Stimulated activated effector memory CD8-positive, alpha-beta T cell treated with anti-CD3 and anti-CD28 coated beads, Interleukin-12 subunit alpha, Interleukin-12 subunit beta, amount 100 ng/mL, for 72 hours (primary cell): ENCODE measurements at regions not wholly inside any gene's neighbourhood (a gene's known extent, or its start where the extent isn't known, plus 50 kb on each side); places are given as distances from the start of the nearest gene placed in this dataset.

Experiments used
- ATAC-seq: fragments of 150-1000 bp; cut with Tn5 transposase; 2 replicates; pipeline ENCODE4 v1.10.0; 2021
- DNase-seq, 2 donors: peaks; one replicate each; pipeline ENCODE4 v3.0.0; 2021 to 2022; ENCODE audit warnings: low spot score in 2 of 2
- H3K27ac Mint-ChIP-seq: one replicate; pipeline ENCODE4 v1.8.0; 2022; ENCODE audit warnings: mild to moderate bottlenecking, mixed read lengths
- H3K36me3 Mint-ChIP-seq: one replicate; pipeline ENCODE4 v1.8.0; 2022; ENCODE audit warnings: mild to moderate bottlenecking, mixed read lengths
- H3K4me1 Mint-ChIP-seq: one replicate; pipeline ENCODE4 v1.8.0; 2022; ENCODE audit warnings: mixed read lengths
- H3K4me3 Mint-ChIP-seq: one replicate; pipeline ENCODE4 v1.8.0; 2022; ENCODE audit warnings: mild to moderate bottlenecking, mixed read lengths
- H3K9me3 Mint-ChIP-seq: one replicate; pipeline ENCODE4 v1.8.0; 2022; ENCODE audit warnings: mixed read lengths

GRCh38 chr5:114686356-114686755 is 324.5 kb downstream of the KCNN2 start:
- H3K9me3 Mint-ChIP-seq: peaks cover 8% of the 10 kb centered on the region
- no peak overlapping the region for H3K4me3 Mint-ChIP-seq
- no peak overlapping the region for H3K27ac Mint-ChIP-seq
- no peaks in the 10 kb centered on the region for H3K36me3 Mint-ChIP-seq
- DNase-seq (no peak), ATAC-seq (no peak)
- no peaks in the 10 kb centered on the region for H3K4me1 Mint-ChIP-seq

- ATAC-seq (no peak), DNase-seq (no peak)
- Mint-ChIP-seq H3K4me1 (no peaks in the 10 kb centered on the region), H3K4me3 (no peak overlapping the region), H3K36me3 (no peaks in the 10 kb centered on the region), H3K27ac (no peak overlapping the region), H3K9me3 (peaks cover 3% of the 10 kb centered on the region)
Observed at GRCh38 chr5:114678778-114679177, 316.9 kb downstream of the KCNN2 start.

GRCh38 chr5:114665551-114665950 is 303.7 kb downstream of the KCNN2 start:
- Mint-ChIP-seq H3K4me1 (no peaks in the 10 kb centered on the region), H3K27ac (no peak overlapping the region), H3K4me3 (no peak overlapping the region), H3K9me3 (peaks cover 22% of the 10 kb centered on the region), H3K36me3 (no peaks in the 10 kb centered on the region)
- DNase-seq (no peak), ATAC-seq (no peak)

- no peak for ATAC-seq
- H3K36me3 Mint-ChIP-seq: no peaks in the 10 kb centered on the region
- DNase-seq: no peak
- H3K4me3 Mint-ChIP-seq: no peak overlapping the region
- no peak overlapping the region for H3K27ac Mint-ChIP-seq
- peaks cover 12% of the 10 kb centered on the region for H3K9me3 Mint-ChIP-seq
- H3K4me1 Mint-ChIP-seq: no peaks in the 10 kb centered on the region
Observed at GRCh38 chr5:114660791-114661190, 298.9 kb downstream of the KCNN2 start.

DNA sequence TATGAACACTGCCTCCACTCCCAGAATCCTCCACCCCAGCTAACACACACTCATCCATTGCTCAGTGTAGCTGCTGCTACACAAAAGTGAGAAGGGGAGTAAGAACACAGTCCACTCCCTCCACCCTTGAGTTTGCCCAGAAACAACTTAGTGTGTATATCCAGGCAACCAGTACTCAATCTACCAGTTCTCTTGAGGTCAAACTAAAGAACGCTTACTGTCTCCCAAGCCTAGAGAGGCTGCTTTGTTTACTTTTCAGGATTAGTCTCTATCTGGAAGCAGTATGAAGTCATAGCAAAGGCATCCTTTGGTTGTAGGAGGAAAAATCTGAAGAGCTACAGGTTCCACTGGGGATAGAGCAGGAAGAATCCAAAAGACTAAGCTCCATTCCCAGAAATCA is 296.3 kb downstream of the KCNN2 start:
- ATAC-seq (no peak), DNase-seq (no peak)
- no peak overlapping the region for H3K4me3 Mint-ChIP-seq
- H3K4me1 Mint-ChIP-seq: no peaks in the 10 kb centered on the region
- H3K36me3 Mint-ChIP-seq: no peaks in the 10 kb centered on the region
- H3K9me3 Mint-ChIP-seq: peaks cover 12% of the 10 kb centered on the region
- H3K27ac Mint-ChIP-seq: no peak overlapping the region

DNA sequence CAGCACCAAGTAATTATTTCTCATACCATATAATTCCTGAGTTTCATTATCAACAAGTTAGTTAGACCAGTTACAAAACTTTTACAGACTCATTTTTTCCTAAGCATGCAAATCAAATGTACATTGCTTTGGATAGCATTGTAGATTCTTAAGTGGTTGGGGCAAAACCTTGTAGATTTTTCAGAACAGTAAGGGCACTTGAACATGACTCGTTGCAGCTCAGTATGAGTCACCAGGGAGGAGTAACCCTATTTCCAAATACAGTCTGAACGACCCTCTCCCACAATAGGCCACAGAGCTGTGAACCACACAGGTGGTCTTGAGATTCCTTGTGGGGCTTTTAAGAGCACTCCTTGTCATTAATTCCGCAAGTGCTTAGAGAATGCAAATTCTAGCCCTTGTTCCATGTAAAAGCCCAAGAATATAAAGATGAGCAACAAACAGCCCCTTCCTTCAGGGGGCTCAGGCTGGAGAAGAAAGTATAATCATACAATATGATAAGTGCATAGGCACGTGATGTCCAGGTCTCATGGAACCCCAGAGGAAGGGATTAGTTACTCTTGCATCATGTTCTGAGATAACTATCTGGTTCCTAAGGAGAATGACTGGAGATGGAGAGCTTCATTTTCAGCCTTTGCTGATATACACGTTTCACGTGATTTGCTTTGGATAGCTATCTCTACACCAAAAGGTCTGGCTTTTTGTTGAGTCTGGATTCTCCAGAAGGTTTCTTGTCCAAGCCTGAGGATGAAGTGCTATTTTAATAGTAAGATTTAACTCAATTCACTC is 295.7 kb downstream of the KCNN2 start:
- Mint-ChIP-seq H3K9me3 (peaks cover 10% of the 10 kb centered on the region), H3K27ac (no peak overlapping the region), H3K4me3 (no peak overlapping the region), H3K4me1 (no peaks in the 10 kb centered on the region), H3K36me3 (no peaks in the 10 kb centered on the region)
- ATAC-seq (no peak), DNase-seq (no peak)

GRCh38 chr5:114649878-114650277 is 288.0 kb downstream of the KCNN2 start:
- H3K4me3 Mint-ChIP-seq: no peak overlapping the region
- DNase-seq (no peak), ATAC-seq (no peak)
- H3K9me3 Mint-ChIP-seq: peaks cover 3% of the 10 kb centered on the region
- H3K27ac Mint-ChIP-seq: no peak overlapping the region
- no peaks in the 10 kb centered on the region for H3K36me3 Mint-ChIP-seq
- H3K4me1 Mint-ChIP-seq: no peaks in the 10 kb centered on the region

DNA sequence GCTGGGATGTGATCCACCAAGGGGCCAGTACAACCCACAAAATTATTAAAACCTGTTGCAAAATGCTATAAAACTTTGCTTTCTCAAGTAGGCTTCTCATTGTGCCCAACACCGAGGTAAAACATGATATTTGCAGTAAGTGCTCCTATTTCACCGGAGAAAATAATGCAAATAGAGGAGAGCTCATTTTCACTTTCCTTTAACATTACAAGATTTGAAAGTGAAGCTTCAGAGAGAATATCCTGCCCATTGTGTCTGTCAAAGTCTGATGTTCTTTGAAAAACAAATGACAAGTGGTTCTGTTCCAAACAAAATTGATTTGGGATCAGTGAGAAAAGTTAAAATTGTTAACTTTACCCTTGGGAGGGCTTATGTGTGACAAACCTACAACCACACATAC is 287.1 kb downstream of the KCNN2 start:
- ATAC-seq: no peak
- no peaks in the 10 kb centered on the region for H3K4me1 Mint-ChIP-seq
- no peak overlapping the region for H3K27ac Mint-ChIP-seq
- H3K4me3 Mint-ChIP-seq: no peak overlapping the region
- no peak for DNase-seq
- no peaks in the 10 kb centered on the region for H3K36me3 Mint-ChIP-seq
- peaks cover 2% of the 10 kb centered on the region for H3K9me3 Mint-ChIP-seq

- Mint-ChIP-seq H3K9me3 (peaks cover 3% of the 10 kb centered on the region), H3K4me3 (no peak overlapping the region), H3K4me1 (no peaks in the 10 kb centered on the region), H3K27ac (no peak overlapping the region), H3K36me3 (no peaks in the 10 kb centered on the region)
- no peak for ATAC-seq
- no peak for DNase-seq
Observed at GRCh38 chr5:114644576-114644975, 282.7 kb downstream of the KCNN2 start.

- no peaks in the 10 kb centered on the region for H3K36me3 Mint-ChIP-seq
- ATAC-seq (no peak), DNase-seq (no peak)
- no peak overlapping the region for H3K27ac Mint-ChIP-seq
- no peaks in the 10 kb centered on the region for H3K4me1 Mint-ChIP-seq
- H3K4me3 Mint-ChIP-seq: no peak overlapping the region
- peaks cover 3% of the 10 kb centered on the region for H3K9me3 Mint-ChIP-seq
Observed at GRCh38 chr5:114636271-114636670, 274.4 kb downstream of the KCNN2 start.

DNA sequence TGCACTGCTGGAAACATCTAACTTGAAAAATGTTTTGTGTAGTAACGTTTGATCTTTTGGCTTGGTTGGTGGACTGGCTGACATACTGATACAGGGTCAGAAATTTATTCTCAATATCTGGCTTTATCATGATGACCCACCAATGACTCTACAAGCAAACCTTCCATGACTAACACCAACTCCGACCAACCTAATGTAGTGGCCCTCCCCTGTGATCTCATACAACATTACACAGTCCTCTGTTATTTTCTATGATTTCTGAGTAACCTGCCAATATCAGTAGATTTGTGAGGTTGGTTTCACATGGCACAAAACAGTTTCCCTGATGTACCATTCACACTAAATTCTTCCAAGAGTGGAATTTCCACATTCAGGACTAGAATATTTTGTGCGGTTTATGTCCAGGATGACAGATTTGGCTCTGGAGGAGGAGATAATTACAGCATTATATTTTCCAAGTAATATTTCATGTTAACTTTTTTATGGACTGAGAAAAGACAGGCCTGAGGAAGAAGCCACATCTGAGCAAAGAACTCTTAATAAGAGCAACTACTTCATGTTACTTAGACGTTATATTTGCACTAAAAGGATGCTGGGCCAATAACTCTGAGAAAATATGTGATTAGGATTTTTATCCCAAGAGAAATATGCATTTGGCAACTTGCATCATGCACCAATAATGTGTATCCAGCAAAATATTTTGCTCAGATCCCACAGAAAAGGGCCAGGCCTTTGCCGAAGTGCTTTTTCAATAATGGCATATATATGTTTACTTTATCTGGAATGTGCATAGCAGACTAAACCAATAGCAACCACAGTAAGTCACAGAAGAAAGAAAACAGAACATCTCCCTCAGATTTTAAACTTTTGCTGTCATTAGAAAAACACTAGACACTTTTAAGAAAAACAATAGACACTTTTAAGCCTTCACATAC is 273.4 kb downstream of the KCNN2 start:
- no peak for DNase-seq
- no peak for ATAC-seq
- H3K36me3 Mint-ChIP-seq: no peaks in the 10 kb centered on the region
- H3K4me3 Mint-ChIP-seq: no peak overlapping the region
- H3K27ac Mint-ChIP-seq: no peak overlapping the region
- no peaks in the 10 kb centered on the region for H3K4me1 Mint-ChIP-seq
- peaks cover 3% of the 10 kb centered on the region for H3K9me3 Mint-ChIP-seq

- Mint-ChIP-seq H3K36me3 (no peaks in the 10 kb centered on the region), H3K27ac (no peak overlapping the region), H3K4me3 (no peak overlapping the region), H3K9me3 (peaks cover 3% of the 10 kb centered on the region), H3K4me1 (no peaks in the 10 kb centered on the region)
- ATAC-seq: no peak
- DNase-seq: no peak
Observed at GRCh38 chr5:114634517-114634916, 272.6 kb downstream of the KCNN2 start.

GRCh38 chr5:114612406-114612805 is 250.5 kb downstream of the KCNN2 start:
- Mint-ChIP-seq H3K36me3 (no peaks in the 10 kb centered on the region), H3K9me3 (peaks cover 22% of the 10 kb centered on the region), H3K4me3 (no peak overlapping the region), H3K4me1 (no peaks in the 10 kb centered on the region), H3K27ac (no peak overlapping the region)
- ATAC-seq: no peak
- no peak for DNase-seq

- H3K4me3 Mint-ChIP-seq: no peak overlapping the region
- H3K36me3 Mint-ChIP-seq: no peaks in the 10 kb centered on the region
- no peak overlapping the region for H3K27ac Mint-ChIP-seq
- DNase-seq: no peak
- H3K4me1 Mint-ChIP-seq: no peaks in the 10 kb centered on the region
- H3K9me3 Mint-ChIP-seq: peaks cover 15% of the 10 kb centered on the region
- ATAC-seq: no peak
Observed at GRCh38 chr5:114581136-114581535, 219.3 kb downstream of the KCNN2 start.

- ATAC-seq (no peak), DNase-seq (no peak)
- Mint-ChIP-seq H3K36me3 (no peaks in the 10 kb centered on the region), H3K27ac (no peak overlapping the region), H3K4me3 (no peak overlapping the region), H3K9me3 (peaks cover 3% of the 10 kb centered on the region), H3K4me1 (no peaks in the 10 kb centered on the region)
Observed at GRCh38 chr5:114565871-114566270, 204.0 kb downstream of the KCNN2 start.

GRCh38 chr5:114565139-114565538 is 203.3 kb downstream of the KCNN2 start:
- DNase-seq (no peak), ATAC-seq (no peak)
- Mint-ChIP-seq H3K36me3 (no peaks in the 10 kb centered on the region), H3K4me3 (no peak overlapping the region), H3K4me1 (no peaks in the 10 kb centered on the region), H3K27ac (no peak overlapping the region), H3K9me3 (peaks cover 3% of the 10 kb centered on the region)
